DND-41 (cell line): ENCODE measurements at regions not wholly inside any gene's neighbourhood (a gene's known extent, or its start where the extent isn't known, plus 50 kb on each side); places are given as distances from the start of the nearest gene placed in this dataset.

ENCODE experiments used
- CTCF ChIP-seq: IDR thresholded peaks from 2 replicates; pipeline ENCODE4 v1.5.1; 2012; ENCODE audit warnings: borderline replicate concordance, low read length, moderate library complexity, mild to moderate bottlenecking; ENCODE audit not compliant: poor library complexity, severe bottlenecking; ENCODE audit errors: extremely low read depth
- EZH2 ChIP-seq: IDR thresholded peaks from 3 replicates; pipeline ENCODE4 v1.6.1; 2012; ENCODE audit warnings: borderline replicate concordance, low read depth, mild to moderate bottlenecking, moderate library complexity, low read length, inconsistent platforms; ENCODE audit not compliant: severe bottlenecking

- TF ChIP-seq CTCF (no peak), EZH2 (no peak)
Observed at GRCh38 chrX:30027636-30028035, 187.7 kb upstream of the MAGEB2 start.
